HG03039 (cell line): ENCODE measurements at regions not wholly inside any gene's neighbourhood (a gene's known extent, or its start where the extent isn't known, plus 50 kb on each side); places are given as distances from the start of the nearest gene placed in this dataset.
"Not testable (repeated sequence)": the region's sequence is repeated elsewhere in the genome, so short reads cannot be mapped to it uniquely, and the experiment has no call there.

ENCODE experiments used
- ATAC-seq: cut with Tn5 transposase; IDR thresholded peaks from one replicate; pipeline ENCODE4 v1.9.1; 2021; ENCODE audit warnings: mild to moderate bottlenecking, moderate library complexity; ENCODE audit not compliant: unreplicated experiment

DNA sequence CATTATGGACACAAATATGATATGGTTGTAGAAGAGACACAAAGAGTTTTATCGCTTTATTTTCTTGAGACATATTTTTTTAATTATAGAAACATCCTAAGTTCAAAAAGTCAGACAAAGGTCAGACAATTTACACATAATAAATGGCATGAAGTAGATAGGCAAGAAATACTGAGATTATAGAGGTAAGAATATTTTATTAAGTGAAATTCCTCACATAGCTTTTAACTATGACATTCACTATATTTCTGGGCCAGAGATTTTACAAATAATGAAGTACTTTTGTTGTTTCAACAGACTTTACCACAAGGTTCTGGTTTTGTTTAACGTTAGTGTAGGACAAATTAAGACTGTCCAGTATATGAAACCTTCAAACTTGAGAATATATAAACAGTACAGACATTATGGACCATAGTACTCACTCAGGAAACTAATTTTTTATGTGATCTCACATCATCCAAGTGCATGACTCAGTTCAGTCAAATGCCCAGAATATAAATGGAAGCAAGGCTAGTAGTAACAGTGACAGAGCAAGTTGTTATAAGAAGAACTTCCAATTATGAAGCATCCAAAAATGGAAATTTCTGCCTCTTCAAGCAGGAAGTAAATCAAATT, 394.8 kb downstream of the KCNJ2 start:
- no peak for ATAC-seq

- no peak for ATAC-seq
These were observed 399.8 kb downstream of the KCNJ2 start for GRCh38 chr17:70569128-70569527.

GRCh38 chr17:70577456-70577855, 408.1 kb downstream of the KCNJ2 start:
- ATAC-seq = no peak

- no peak for ATAC-seq
These were observed 412.1 kb downstream of the KCNJ2 start for GRCh38 chr17:70581459-70581858.

GRCh38 chr17:70582777-70583176, 413.4 kb downstream of the KCNJ2 start:
- ATAC-seq = no peak

GRCh38 chr17:70584255-70584654, 414.9 kb downstream of the KCNJ2 start:
- ATAC-seq = no peak

GRCh38 chr17:70588003-70588402, 418.7 kb downstream of the KCNJ2 start:
- ATAC-seq = no peak

GRCh38 chr17:70597774-70598173, 428.4 kb downstream of the KCNJ2 start:
- ATAC-seq = no peak

GRCh38 chr17:70599198-70599597, 429.9 kb downstream of the KCNJ2 start:
- ATAC-seq = no peak

DNA sequence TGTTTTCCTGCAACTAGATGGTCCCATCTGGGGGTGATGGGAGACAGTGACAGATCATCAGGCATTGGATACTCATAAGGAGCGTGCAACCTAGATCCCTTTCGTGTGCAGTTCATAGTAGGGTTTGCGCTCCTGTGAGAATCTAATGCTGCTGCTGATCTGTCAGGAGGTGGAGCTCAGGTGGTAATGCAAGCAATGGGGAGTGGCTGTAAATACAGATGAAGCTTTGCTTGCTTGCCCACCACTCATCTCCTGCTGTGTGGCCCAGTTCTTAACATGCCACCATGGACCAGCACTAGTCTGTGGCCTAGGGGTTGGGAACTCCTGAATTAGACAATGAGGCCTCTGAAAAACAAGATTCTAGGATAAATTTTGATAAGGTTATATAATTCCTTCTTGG, 430.6 kb downstream of the KCNJ2 start:
- ATAC-seq = not testable (repeated sequence)

- ATAC-seq = no peak
These were observed 433.9 kb downstream of the KCNJ2 start for GRCh38 chr17:70603226-70603625.

DNA sequence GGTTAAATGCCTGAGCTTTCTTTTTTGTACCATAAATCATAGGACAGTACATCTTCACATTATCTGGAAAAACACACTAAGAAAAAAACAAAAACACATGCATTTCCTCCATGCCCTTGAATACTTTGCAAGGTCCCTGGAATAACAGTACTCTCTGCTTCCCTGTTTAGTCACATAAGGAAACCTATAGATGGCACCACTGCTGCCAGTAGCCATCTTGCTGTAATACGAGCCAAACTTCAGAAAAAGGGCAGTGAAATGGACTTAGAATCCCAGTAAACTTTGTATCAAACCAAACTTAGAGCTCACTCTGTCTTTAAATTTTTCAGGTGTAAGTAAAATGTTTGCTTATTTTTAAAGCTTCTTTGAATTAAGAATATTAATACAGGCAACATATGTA, 435.5 kb downstream of the KCNJ2 start:
- ATAC-seq = no peak

DNA sequence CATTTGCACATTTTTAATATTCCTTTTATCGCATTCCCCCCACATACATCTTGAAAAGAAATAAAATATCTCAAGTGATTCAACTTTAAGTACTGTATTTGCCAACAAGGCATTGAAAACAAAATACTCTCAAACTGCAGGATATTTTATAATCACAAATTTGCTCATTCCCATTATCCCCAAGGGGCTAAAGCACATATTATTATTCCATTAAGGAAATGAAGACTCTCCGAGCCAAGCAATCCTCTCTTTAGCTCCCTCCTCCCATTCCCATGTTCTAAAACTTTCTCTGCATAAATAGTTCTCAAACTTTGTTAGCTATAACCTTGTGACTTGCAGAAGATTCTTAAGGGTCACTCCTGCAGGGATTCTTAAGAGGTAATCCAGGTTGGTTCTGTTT, 436.8 kb downstream of the KCNJ2 start:
- ATAC-seq = no peak

DNA sequence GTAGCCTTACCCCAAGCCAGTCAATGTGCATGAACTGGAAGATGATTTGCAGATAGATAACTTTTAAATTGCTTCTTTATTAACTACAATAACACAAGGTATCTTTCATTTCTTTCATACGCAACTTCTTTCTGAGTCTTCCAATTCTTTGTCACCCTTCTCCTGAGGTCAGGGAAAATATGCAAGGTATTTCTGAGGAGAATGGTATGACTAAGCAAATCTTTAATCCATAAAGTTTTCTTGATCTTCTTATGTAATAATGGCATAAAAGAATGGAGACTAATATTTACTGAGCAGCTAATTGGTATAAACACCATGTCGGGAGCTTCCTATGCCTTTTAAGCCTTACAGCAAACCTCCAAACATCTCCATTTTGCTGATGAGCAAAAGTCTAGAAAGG, 438.9 kb downstream of the KCNJ2 start:
- ATAC-seq = no peak

GRCh38 chr17:70608957-70609356, 439.6 kb downstream of the KCNJ2 start:
- no peak for ATAC-seq

DNA sequence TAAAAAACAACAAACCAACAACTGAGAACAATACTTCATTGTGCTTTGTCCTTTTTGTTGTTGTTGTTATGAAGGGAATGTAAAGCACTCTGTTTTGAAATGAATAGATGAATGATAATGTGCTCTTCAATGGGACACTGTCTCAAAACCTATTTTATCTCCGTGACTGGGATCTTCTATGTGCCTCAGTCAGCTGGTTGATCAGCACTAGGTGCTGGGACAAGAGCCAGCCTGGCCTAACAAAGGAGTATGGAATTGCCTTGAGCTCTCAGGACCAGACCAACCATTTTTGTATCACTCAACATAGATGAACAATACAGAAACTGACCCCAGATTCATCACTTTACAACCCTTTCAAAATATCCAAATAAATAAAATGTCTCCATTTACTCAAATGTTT, 440.2 kb downstream of the KCNJ2 start:
- no peak for ATAC-seq

DNA sequence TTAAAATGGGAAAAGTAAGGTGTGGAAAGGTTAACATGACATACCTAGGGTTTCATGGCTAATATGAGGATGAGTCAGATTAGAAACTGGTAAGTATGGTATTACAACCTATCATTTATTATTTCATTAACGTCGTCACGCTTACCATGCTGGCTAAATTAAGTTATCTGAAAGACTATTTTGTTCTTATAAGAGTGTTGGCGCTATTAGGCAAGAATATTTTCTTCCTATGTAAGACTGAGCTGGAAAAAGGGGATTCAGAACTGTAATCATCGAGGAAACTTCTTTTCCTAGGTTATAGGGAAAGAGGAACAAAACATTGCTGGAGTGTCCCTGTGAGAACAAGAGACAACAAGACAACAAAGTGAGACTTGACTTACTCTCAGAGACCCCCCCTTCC, 440.8 kb downstream of the KCNJ2 start:
- ATAC-seq = no peak

DNA sequence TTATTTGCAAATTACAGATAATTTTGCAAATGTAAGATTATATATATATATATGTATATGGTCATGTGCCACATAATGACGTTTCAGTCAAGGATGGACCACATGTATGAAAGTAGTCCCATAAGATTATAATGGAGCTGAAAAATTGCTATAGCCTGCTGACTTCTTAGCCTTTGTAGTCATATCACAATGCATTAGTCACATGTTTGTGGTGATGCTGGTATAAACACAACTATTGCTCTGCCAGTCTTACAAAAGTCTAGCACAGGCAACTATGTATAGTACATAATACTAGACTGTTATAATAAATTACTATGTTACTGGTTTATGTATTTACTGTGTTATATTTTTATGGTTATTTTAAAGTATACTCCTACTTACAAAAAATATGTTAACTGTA, 444.3 kb downstream of the KCNJ2 start:
- no peak for ATAC-seq

DNA sequence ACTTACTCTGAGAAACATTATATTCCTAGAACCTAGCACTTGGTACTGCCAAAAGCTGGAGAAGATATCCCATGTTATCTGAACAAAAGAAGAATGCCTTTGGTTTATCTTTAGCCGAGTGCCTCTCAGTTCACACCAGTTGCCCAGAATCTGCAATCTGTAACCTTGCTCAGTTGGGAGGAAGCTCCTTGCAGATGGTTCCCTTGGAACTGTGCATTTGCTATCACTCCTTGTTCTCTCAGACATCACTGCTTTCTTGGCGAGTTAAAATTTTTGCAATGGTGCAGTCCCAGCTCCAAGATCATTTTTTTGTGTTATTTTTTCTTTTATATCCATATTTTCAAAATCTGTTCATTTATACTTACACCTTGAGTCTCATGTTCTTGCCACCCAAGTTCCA, 446.5 kb downstream of the KCNJ2 start:
- no peak for ATAC-seq

GRCh38 chr17:70618641-70619040, 449.3 kb downstream of the KCNJ2 start:
- ATAC-seq = no peak

GRCh38 chr17:70621566-70621965, 452.2 kb downstream of the KCNJ2 start:
- no peak for ATAC-seq

- no peak for ATAC-seq
These were observed 453.3 kb downstream of the KCNJ2 start for GRCh38 chr17:70622368-70623260.
